WTC11 (cell line): ENCODE measurements at regions not wholly inside any gene's neighbourhood (a gene's known extent, or its start where the extent isn't known, plus 50 kb on each side); places are given as distances from the start of the nearest gene placed in this dataset.

ENCODE experiments used
- CBFB ChIP-seq: sonication (generic); formaldehyde crosslinking; IDR thresholded peaks from 2 replicates; pipeline ENCODE4 v1.8.1; 2022; ENCODE audit warnings: mild to moderate bottlenecking, low read depth, missing genetic modification reagents
- ELF4 ChIP-seq: sonication (generic); formaldehyde crosslinking; IDR thresholded peaks from 2 replicates; pipeline ENCODE4 v1.8.1; 2022; ENCODE audit warnings: low read depth, mild to moderate bottlenecking, moderate library complexity, missing genetic modification reagents
- TP53 ChIP-seq: sonication (generic); formaldehyde crosslinking; IDR thresholded peaks from 2 replicates; pipeline ENCODE4 v1.8.1; 2023; ENCODE audit warnings: mild to moderate bottlenecking, missing genetic modification reagents
- ZNF138 ChIP-seq: sonication (generic); formaldehyde crosslinking; conservative IDR thresholded peaks from 2 replicates; pipeline ENCODE4 v1.8.1; 2022; ENCODE audit warnings: mild to moderate bottlenecking, moderate library complexity, missing genetic modification reagents
- TF ChIP-seq, protein P1 (sequence below): fragments of 200-600 bp; IDR thresholded peaks from 2 replicates; pipeline ENCODE4 v1.8.0; 2022; ENCODE audit warnings: antibody characterized with exemption
- TF ChIP-seq, protein P2 (sequence below): fragments of 250-450 bp; sonication (Bioruptor Pico); IDR thresholded peaks from 2 replicates; pipeline ENCODE4 v2.1.2; 2022; ENCODE audit warnings: mild to moderate bottlenecking, moderate library complexity
- TF ChIP-seq, protein P3 (sequence below): sonication (generic); formaldehyde crosslinking; IDR thresholded peaks from 2 replicates; pipeline ENCODE4 v1.8.1; 2022; ENCODE audit warnings: mild to moderate bottlenecking, missing genetic modification reagents, moderate library complexity, borderline replicate concordance
- TF ChIP-seq, protein P4 (sequence below): sonication (generic); formaldehyde crosslinking; conservative IDR thresholded peaks from 2 replicates; pipeline ENCODE4 v1.8.1; 2022; ENCODE audit warnings: mild to moderate bottlenecking, missing genetic modification reagents
- TF ChIP-seq, protein P5 (sequence below): sonication (generic); formaldehyde crosslinking; IDR thresholded peaks from 2 replicates; pipeline ENCODE4 v1.8.1; 2022; ENCODE audit warnings: low read depth, mild to moderate bottlenecking, moderate library complexity, missing genetic modification reagents, borderline replicate concordance
- TF ChIP-seq, protein P6 (sequence below): sonication (generic); formaldehyde crosslinking; IDR thresholded peaks from 2 replicates; pipeline ENCODE4 v1.8.0; 2022; ENCODE audit warnings: mild to moderate bottlenecking, missing genetic modification reagents
- TF ChIP-seq, protein P7 (sequence below): sonication (generic); formaldehyde crosslinking; IDR thresholded peaks from 2 replicates; pipeline ENCODE4 v1.8.1; 2023; ENCODE audit warnings: mild to moderate bottlenecking, missing genetic modification reagents, moderate library complexity
- TF ChIP-seq, protein P8 (sequence below): sonication (generic); formaldehyde crosslinking; IDR thresholded peaks from 2 replicates; pipeline ENCODE4 v1.8.1; 2022; ENCODE audit warnings: missing genetic modification reagents, borderline replicate concordance

DNA sequence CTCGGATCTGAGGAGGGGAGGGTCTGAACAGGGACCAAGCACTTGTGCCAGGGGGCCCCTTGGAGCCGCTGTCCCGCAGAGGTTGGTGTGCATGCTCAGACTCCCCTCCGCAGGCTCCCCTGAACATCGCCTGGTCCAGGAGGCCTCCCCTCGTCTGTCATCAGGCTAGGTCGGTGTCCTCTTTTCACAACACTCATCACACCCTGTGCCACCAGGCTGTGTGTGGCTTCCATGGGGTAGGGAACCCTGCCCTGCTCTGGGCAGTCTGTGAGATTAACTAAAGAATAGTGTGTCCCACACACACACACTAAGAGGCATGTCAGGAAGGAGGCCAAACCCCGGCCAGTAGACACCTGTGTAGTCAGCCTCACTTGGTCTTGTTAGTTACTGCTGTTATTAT lies 119.3 kb downstream of the C5orf15 start:
- TF ChIP-seq, protein P1, sequence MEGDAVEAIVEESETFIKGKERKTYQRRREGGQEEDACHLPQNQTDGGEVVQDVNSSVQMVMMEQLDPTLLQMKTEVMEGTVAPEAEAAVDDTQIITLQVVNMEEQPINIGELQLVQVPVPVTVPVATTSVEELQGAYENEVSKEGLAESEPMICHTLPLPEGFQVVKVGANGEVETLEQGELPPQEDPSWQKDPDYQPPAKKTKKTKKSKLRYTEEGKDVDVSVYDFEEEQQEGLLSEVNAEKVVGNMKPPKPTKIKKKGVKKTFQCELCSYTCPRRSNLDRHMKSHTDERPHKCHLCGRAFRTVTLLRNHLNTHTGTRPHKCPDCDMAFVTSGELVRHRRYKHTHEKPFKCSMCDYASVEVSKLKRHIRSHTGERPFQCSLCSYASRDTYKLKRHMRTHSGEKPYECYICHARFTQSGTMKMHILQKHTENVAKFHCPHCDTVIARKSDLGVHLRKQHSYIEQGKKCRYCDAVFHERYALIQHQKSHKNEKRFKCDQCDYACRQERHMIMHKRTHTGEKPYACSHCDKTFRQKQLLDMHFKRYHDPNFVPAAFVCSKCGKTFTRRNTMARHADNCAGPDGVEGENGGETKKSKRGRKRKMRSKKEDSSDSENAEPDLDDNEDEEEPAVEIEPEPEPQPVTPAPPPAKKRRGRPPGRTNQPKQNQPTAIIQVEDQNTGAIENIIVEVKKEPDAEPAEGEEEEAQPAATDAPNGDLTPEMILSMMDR = no peak
- TF ChIP-seq, protein P2, sequence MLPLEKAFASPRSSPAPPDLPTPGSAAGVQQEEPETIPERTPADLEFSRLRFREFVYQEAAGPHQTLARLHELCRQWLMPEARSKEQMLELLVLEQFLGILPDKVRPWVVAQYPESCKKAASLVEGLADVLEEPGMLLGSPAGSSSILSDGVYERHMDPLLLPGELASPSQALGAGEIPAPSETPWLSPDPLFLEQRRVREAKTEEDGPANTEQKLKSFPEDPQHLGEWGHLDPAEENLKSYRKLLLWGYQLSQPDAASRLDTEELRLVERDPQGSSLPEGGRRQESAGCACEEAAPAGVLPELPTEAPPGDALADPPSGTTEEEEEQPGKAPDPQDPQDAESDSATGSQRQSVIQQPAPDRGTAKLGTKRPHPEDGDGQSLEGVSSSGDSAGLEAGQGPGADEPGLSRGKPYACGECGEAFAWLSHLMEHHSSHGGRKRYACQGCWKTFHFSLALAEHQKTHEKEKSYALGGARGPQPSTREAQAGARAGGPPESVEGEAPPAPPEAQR = no peak
- TF ChIP-seq, protein P3, sequence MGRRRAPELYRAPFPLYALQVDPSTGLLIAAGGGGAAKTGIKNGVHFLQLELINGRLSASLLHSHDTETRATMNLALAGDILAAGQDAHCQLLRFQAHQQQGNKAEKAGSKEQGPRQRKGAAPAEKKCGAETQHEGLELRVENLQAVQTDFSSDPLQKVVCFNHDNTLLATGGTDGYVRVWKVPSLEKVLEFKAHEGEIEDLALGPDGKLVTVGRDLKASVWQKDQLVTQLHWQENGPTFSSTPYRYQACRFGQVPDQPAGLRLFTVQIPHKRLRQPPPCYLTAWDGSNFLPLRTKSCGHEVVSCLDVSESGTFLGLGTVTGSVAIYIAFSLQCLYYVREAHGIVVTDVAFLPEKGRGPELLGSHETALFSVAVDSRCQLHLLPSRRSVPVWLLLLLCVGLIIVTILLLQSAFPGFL (CRISPR knock-in tag) = no peak
- TF ChIP-seq, protein P4, sequence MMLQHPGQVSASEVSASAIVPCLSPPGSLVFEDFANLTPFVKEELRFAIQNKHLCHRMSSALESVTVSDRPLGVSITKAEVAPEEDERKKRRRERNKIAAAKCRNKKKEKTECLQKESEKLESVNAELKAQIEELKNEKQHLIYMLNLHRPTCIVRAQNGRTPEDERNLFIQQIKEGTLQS (CRISPR knock-in tag) = no peak
- TF ChIP-seq, protein P5, sequence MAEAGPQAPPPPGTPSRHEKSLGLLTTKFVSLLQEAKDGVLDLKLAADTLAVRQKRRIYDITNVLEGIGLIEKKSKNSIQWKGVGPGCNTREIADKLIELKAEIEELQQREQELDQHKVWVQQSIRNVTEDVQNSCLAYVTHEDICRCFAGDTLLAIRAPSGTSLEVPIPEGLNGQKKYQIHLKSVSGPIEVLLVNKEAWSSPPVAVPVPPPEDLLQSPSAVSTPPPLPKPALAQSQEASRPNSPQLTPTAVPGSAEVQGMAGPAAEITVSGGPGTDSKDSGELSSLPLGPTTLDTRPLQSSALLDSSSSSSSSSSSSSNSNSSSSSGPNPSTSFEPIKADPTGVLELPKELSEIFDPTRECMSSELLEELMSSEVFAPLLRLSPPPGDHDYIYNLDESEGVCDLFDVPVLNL = no peak
- TF ChIP-seq, protein P6, sequence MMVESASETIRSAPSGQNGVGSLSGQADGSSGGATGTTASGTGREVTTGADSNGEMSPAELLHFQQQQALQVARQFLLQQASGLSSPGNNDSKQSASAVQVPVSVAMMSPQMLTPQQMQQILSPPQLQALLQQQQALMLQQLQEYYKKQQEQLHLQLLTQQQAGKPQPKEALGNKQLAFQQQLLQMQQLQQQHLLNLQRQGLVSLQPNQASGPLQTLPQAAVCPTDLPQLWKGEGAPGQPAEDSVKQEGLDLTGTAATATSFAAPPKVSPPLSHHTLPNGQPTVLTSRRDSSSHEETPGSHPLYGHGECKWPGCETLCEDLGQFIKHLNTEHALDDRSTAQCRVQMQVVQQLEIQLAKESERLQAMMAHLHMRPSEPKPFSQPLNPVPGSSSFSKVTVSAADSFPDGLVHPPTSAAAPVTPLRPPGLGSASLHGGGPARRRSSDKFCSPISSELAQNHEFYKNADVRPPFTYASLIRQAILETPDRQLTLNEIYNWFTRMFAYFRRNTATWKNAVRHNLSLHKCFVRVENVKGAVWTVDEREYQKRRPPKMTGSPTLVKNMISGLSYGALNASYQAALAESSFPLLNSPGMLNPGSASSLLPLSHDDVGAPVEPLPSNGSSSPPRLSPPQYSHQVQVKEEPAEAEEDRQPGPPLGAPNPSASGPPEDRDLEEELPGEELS (CRISPR knock-in tag) = no peak
- TF ChIP-seq CBFB (CRISPR knock-in tag) (no peak), TP53 (CRISPR knock-in tag) (no peak), ELF4 (no peak), ZNF138 (CRISPR knock-in tag) (no peak)
- TF ChIP-seq, protein P7, sequence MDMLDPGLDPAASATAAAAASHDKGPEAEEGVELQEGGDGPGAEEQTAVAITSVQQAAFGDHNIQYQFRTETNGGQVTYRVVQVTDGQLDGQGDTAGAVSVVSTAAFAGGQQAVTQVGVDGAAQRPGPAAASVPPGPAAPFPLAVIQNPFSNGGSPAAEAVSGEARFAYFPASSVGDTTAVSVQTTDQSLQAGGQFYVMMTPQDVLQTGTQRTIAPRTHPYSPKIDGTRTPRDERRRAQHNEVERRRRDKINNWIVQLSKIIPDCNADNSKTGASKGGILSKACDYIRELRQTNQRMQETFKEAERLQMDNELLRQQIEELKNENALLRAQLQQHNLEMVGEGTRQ (CRISPR knock-in tag) = no peak
- TF ChIP-seq, protein P8, sequence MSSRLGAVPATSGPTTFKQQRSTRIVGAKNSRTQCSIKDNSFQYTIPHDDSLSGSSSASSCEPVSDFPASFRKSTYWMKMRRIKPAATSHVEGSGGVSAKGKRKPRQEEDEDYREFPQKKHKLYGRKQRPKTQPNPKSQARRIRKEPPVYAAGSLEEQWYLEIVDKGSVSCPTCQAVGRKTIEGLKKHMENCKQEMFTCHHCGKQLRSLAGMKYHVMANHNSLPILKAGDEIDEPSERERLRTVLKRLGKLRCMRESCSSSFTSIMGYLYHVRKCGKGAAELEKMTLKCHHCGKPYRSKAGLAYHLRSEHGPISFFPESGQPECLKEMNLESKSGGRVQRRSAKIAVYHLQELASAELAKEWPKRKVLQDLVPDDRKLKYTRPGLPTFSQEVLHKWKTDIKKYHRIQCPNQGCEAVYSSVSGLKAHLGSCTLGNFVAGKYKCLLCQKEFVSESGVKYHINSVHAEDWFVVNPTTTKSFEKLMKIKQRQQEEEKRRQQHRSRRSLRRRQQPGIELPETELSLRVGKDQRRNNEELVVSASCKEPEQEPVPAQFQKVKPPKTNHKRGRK = no peak
